ENCODE measurements at regions not wholly inside any gene's neighbourhood (a gene's known extent, or its start where the extent isn't known, plus 50 kb on each side); places are given as distances from the start of the nearest gene placed in this dataset.
"Not testable (repeated sequence)": the region's sequence is repeated elsewhere in the genome, so short reads cannot be mapped to it uniquely, and the experiment has no call there.

DNA sequence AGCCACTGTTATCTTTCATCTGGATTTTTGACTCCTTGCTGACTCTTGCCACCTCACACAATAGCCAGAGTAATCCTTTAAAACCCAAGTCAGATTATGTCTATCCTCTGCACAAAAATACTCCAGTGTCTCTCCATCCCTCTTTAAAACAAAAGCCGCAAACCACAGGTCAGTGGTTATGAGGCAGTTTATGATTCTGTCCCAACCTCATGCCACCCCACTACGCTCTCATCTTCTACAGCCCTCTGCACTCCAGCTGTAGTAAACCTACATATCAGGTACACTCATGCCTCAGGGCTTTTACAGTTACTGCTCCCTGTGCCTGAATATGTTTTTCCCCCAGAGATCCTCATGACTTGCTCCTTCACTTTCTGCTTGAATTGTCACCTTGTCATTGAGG is 113.6 kb downstream of the PRR15 start:
- not testable (repeated sequence) for TF ChIP-seq POLR2A (IDR thresholded peaks at IDR 0.05; ENCODE audit: extremely low read depth, insufficient read length); CTCF (IDR thresholded peaks at IDR 0.05; ENCODE audit: low read depth, low read length); MAX (IDR thresholded peaks at IDR 0.05; ENCODE audit: low read depth, low read length); MYC (IDR thresholded peaks at IDR 0.05; ENCODE audit: low read depth, low read length)
